Retinal pigment epithelial cell (primary cell): ENCODE measurements at regions not wholly inside any gene's neighbourhood (a gene's known extent, or its start where the extent isn't known, plus 50 kb on each side); places are given as distances from the start of the nearest gene placed in this dataset.

Experiments used
- DNase-seq: peaks from one replicate; pipeline ENCODE4 v3.0.0-alpha.2; 2010; ENCODE audit warnings: low read depth
- H3K4me3 ChIP-seq: 2 replicates; pipeline ENCODE4 v1.5.1; 2011; ENCODE audit warnings: mild to moderate bottlenecking, low read length, control low read depth, moderate library complexity
- CTCF ChIP-seq: conservative IDR thresholded peaks from 2 replicates; pipeline ENCODE4 v1.5.1; 2011; ENCODE audit warnings: low read depth, low read length, control low read depth, inconsistent platforms

GRCh38 chr2:153109793-153110192, 368.8 kb downstream of the RPRM start:
- no peak overlapping the region for H3K4me3 ChIP-seq
- no peak for DNase-seq

GRCh38 chr2:153106802-153107477, 371.6 kb downstream of the RPRM start:
- no peak overlapping the region for H3K4me3 ChIP-seq
- TF ChIP-seq CTCF: no peak
- no peak for DNase-seq

More at GRCh38 chr2:153109793-153110192, 368.8 kb downstream of the RPRM start:
- no peak for TF ChIP-seq CTCF

GRCh38 chr2:153105829-153106578, 372.6 kb downstream of the RPRM start:
- no peak for DNase-seq
- no peak overlapping the region for H3K4me3 ChIP-seq
- no peak for TF ChIP-seq CTCF

GRCh38 chr2:153101187-153101586, 377.4 kb downstream of the RPRM start:
- peak; percentile 2 for DNase-seq
- TF ChIP-seq CTCF: no peak

GRCh38 chr2:153100151-153100550, 378.4 kb downstream of the RPRM start:
- TF ChIP-seq CTCF: no peak
- no peak for DNase-seq
- no peak overlapping the region for H3K4me3 ChIP-seq

More at GRCh38 chr2:153101187-153101586, 377.4 kb downstream of the RPRM start:
- H3K4me3 ChIP-seq: no peak overlapping the region

GRCh38 chr2:153098073-153098472, 379.7 kb downstream of the ARL6IP6 start:
- DNase-seq: no peak
- H3K4me3 ChIP-seq: no peak overlapping the region

More at GRCh38 chr2:153098073-153098472, 379.7 kb downstream of the ARL6IP6 start:
- TF ChIP-seq CTCF: no peak
